SK-N-SH (cell line): ENCODE measurements at regions not wholly inside any gene's neighbourhood (a gene's known extent, or its start where the extent isn't known, plus 50 kb on each side); places are given as distances from the start of the nearest gene placed in this dataset.

Source experiments
- CTCF ChIA-PET: fragments of 300-600, 350-600 bp; formaldehyde crosslinking; extraction: SDS; loops from one replicate; lab custom pipeline; 2021; lab: Yijun Ruan, JAX
- POLR2A ChIA-PET: fragments of 350-600 bp; sonication (Branson Sonifier 250); formaldehyde crosslinking; extraction: SDS; loops from one replicate; lab custom pipeline; 2020; ENCODE audit warnings: antibody characterized with exemption, inconsistent platforms; lab: Yijun Ruan, JAX
- DNase-seq: peaks from one replicate; pipeline ENCODE4 v3.0.0; 2012
- H2AFZ ChIP-seq: fragments of 200-600 bp; sonication (generic); 2 replicates; pipeline ENCODE4 v1.8.1; 2016; ENCODE audit warnings: antibody characterized with exemption, mild to moderate bottlenecking, low read depth
- H3F3A ChIP-seq: fragments of 200-600 bp; sonication (generic); replicated peaks from 2 replicates; pipeline ENCODE3; 2016; ENCODE audit warnings: antibody characterized with exemption, mild to moderate bottlenecking; ENCODE audit not compliant: insufficient read depth
- H3K27ac ChIP-seq, 2 experiments: fragments of 200-500 bp in 1 of 2; fragments of 200-600 bp in 1 of 2; sonication (Bioruptor generic) in 1 of 2; sonication (generic), shearing (Covaris generic) in 1 of 2; 2 replicates each; pipeline versions ENCODE4 v1.5.1 to v1.6.1; 2014 to 2016; ENCODE audit warnings: low read depth in 2 of 2, inconsistent platforms in 1 of 2, low read length in 1 of 2, mild to moderate bottlenecking in 1 of 2, mixed read lengths in 1 of 2
- H3K27me3 ChIP-seq: fragments of 200-600 bp; sonication (generic), shearing (Covaris generic); 2 replicates; pipeline ENCODE4 v1.6.1; 2016; ENCODE audit warnings: mixed run types; ENCODE audit not compliant: insufficient read depth
- H3K36me3 ChIP-seq, 2 experiments: fragments of 200-500 bp in 1 of 2; fragments of 200-600 bp in 1 of 2; sonication (Bioruptor generic) in 1 of 2; sonication (generic) in 1 of 2; replicated peaks in 1 of 2; 2 replicates each; pipeline versions ENCODE3 to v1.5.1; 2014 to 2016; ENCODE audit warnings: low read length in 1 of 2, mild to moderate bottlenecking in 1 of 2; ENCODE audit not compliant: insufficient read depth in 2 of 2, control insufficient read depth in 1 of 2
- H3K4me1 ChIP-seq, 2 experiments: fragments of 200-500 bp in 1 of 2; fragments of 200-600 bp in 1 of 2; sonication (Bioruptor generic) in 1 of 2; sonication (generic), shearing (Covaris generic) in 1 of 2; 2 replicates each; pipeline versions ENCODE4 v1.5.1 to v1.6.1; 2014 to 2016; ENCODE audit warnings: low read depth in 1 of 2, low read length in 1 of 2, mixed run types in 1 of 2; ENCODE audit not compliant: insufficient read depth in 2 of 2, control insufficient read depth in 1 of 2
- H3K4me2 ChIP-seq: fragments of 200-600 bp; sonication (generic), shearing (Covaris generic); 2 replicates; pipeline ENCODE4 v1.6.1; 2017; ENCODE audit warnings: mixed run types
- H3K4me3 ChIP-seq, 2 experiments: fragments of 200-500 bp in 1 of 2; fragments of 200-600 bp in 1 of 2; sonication (Bioruptor generic) in 1 of 2; sonication (generic), shearing (Covaris generic) in 1 of 2; 2 replicates each; pipeline versions ENCODE4 v1.5.1 to v1.8.1; 2014 to 2016; ENCODE audit warnings: low read depth in 2 of 2, inconsistent platforms in 1 of 2, low read length in 1 of 2, mild to moderate bottlenecking in 1 of 2, mixed read lengths in 1 of 2, moderate library complexity in 1 of 2
- H3K79me2 ChIP-seq: fragments of 200-600 bp; sonication (generic); 2 replicates; pipeline ENCODE4 v1.8.1; 2017; ENCODE audit warnings: mild to moderate bottlenecking; ENCODE audit not compliant: insufficient read depth
- H3K9ac ChIP-seq: fragments of 200-600 bp; sonication (generic); 2 replicates; pipeline ENCODE4 v1.6.1; 2017; ENCODE audit warnings: mixed run types
- H3K9me2 ChIP-seq: fragments of 200-600 bp; sonication (generic); 2 replicates; pipeline ENCODE4 v1.6.1; 2017; ENCODE audit warnings: mixed run types
- H3K9me3 ChIP-seq: fragments of 200-600 bp; sonication (generic); 2 replicates; pipeline ENCODE4 v1.6.1; 2017; ENCODE audit warnings: mixed run types, mild to moderate bottlenecking, moderate library complexity
- H4K20me1 ChIP-seq: fragments of 200-600 bp; sonication (generic); 2 replicates; pipeline ENCODE4 v1.6.1; 2017; ENCODE audit warnings: mild to moderate bottlenecking, mixed run types; ENCODE audit not compliant: insufficient read depth
- ELF1 ChIP-seq: IDR thresholded peaks from 2 replicates; pipeline ENCODE4 v1.4.0; 2012
- EZH2phosphoT487 ChIP-seq: fragments of 200-600 bp; sonication (generic); IDR thresholded peaks from 2 replicates; pipeline ENCODE4 v1.6.1; 2017; ENCODE audit warnings: low read depth, mixed run types, mild to moderate bottlenecking, antibody characterized with exemption, moderate library complexity, borderline replicate concordance
- FOSL2 ChIP-seq: IDR thresholded peaks from 2 replicates; pipeline ENCODE4 v1.4.0; 2012; ENCODE audit warnings: low read depth, mild to moderate bottlenecking, moderate library complexity, borderline replicate concordance
- FOXJ3 ChIP-seq: sonication (generic); formaldehyde crosslinking; IDR thresholded peaks from 2 replicates; pipeline ENCODE4 v1.5.1; 2020; ENCODE audit warnings: mild to moderate bottlenecking, missing genetic modification reagents
- FOXM1 ChIP-seq: IDR thresholded peaks from 2 replicates; pipeline ENCODE4 v1.4.0; 2012; ENCODE audit warnings: low read depth, mild to moderate bottlenecking
- GABPA ChIP-seq: IDR thresholded peaks from 2 replicates; pipeline ENCODE4 v1.4.0; 2012; ENCODE audit warnings: low read depth, mild to moderate bottlenecking
- GATA2 ChIP-seq: sonication (generic); formaldehyde crosslinking; IDR thresholded peaks from 2 replicates; pipeline ENCODE4 v1.5.0; 2020; ENCODE audit warnings: mild to moderate bottlenecking, missing genetic modification reagents
- IRF3 ChIP-seq: fragments of 150-350 bp; IDR thresholded peaks from 2 replicates; pipeline ENCODE4 v1.6.1; 2016; ENCODE audit warnings: mild to moderate bottlenecking, low read depth, low read length
- JUND ChIP-seq: IDR thresholded peaks from 2 replicates; pipeline ENCODE4 v1.4.0; 2012
- MXI1 ChIP-seq: IDR thresholded peaks from 2 replicates; pipeline ENCODE4 v1.6.1; 2012; ENCODE audit warnings: mild to moderate bottlenecking, low read depth, low read length, improper control_type of control experiment
- NFIC ChIP-seq: IDR thresholded peaks from 2 replicates; pipeline ENCODE4 v1.4.0; 2012; ENCODE audit warnings: borderline replicate concordance
- NRF1 ChIP-seq: IDR thresholded peaks from 2 replicates; pipeline ENCODE4 v1.6.1; 2012; ENCODE audit warnings: low read depth, mild to moderate bottlenecking, low read length
- RAD21 ChIP-seq: IDR thresholded peaks from 2 replicates; pipeline ENCODE4 v1.6.1; 2012; ENCODE audit warnings: mild to moderate bottlenecking, low read length
- RFX5 ChIP-seq: IDR thresholded peaks from 2 replicates; pipeline ENCODE4 v1.6.1; 2012; ENCODE audit warnings: mild to moderate bottlenecking, improper control_type of control experiment, low read length
- SIN3A ChIP-seq: IDR thresholded peaks from 2 replicates; pipeline ENCODE4 v1.6.1; 2012; ENCODE audit warnings: low read depth, mild to moderate bottlenecking, low read length, moderate library complexity, borderline replicate concordance
- TAF1 ChIP-seq: IDR thresholded peaks from 2 replicates; pipeline ENCODE4 v1.6.1; 2012; ENCODE audit warnings: low read depth, mild to moderate bottlenecking, low read length, moderate library complexity, borderline replicate concordance
- ZBTB33 ChIP-seq: IDR thresholded peaks from 2 replicates; pipeline ENCODE4 v1.4.0; 2012; ENCODE audit warnings: low read depth, borderline replicate concordance
- WGBS: methylation state at CpG from one replicate; pipeline ENCODE4 v1.1.6; 2017; ENCODE audit warnings: low lambda C conversion rate; 5-methylcytosine and 5-hydroxymethylcytosine counted together
- TF ChIP-seq, protein P1 (sequence below): IDR thresholded peaks from 2 replicates; pipeline ENCODE4 v1.6.1; 2012; ENCODE audit warnings: mild to moderate bottlenecking, low read depth, low read length, moderate library complexity

- Histone ChIP-seq H2AFZ (no peak overlapping the region), H3F3A (no peaks in the 10 kb centered on the region), H4K20me1 (no peaks in the 10 kb centered on the region), H3K27me3 (no peaks in the 10 kb centered on the region), H3K4me2 (no peak overlapping the region), H3K9me2 (no peaks in the 10 kb centered on the region), H3K27ac (no peak overlapping the region), H3K4me3 (no peak overlapping the region), H3K4me1 (peaks cover 0 to 6% of the 10 kb centered on the region in 2 experiments; a peak in 1 of 4 replicates), H3K36me3 (no peaks in the 10 kb centered on the region), H3K79me2 (no peaks in the 10 kb centered on the region), H3K9me3 (no peaks in the 10 kb centered on the region), H3K9ac (no peak overlapping the region)
- POLR2A ChIA-PET = no interaction called here
- CTCF ChIA-PET = no interaction called here
- TF ChIP-seq TAF1 = no peak
- no peak for TF ChIP-seq RFX5
- TF ChIP-seq FOXM1 = no peak
- no peak for TF ChIP-seq ELF1
- no peak for TF ChIP-seq EZH2phosphoT487
- TF ChIP-seq NFIC = no peak
- no peak for TF ChIP-seq JUND
- no peak for TF ChIP-seq NRF1
- TF ChIP-seq GABPA = no peak
- TF ChIP-seq GATA2 (CRISPR knock-in tag) = no peak
- TF ChIP-seq MXI1 = no peak
- no peak for TF ChIP-seq FOXJ3 (CRISPR knock-in tag)
- no peak for TF ChIP-seq SIN3A
- TF ChIP-seq RAD21 = no peak
- no peak for TF ChIP-seq IRF3
- TF ChIP-seq ZBTB33 = no peak
- TF ChIP-seq, protein P1, sequence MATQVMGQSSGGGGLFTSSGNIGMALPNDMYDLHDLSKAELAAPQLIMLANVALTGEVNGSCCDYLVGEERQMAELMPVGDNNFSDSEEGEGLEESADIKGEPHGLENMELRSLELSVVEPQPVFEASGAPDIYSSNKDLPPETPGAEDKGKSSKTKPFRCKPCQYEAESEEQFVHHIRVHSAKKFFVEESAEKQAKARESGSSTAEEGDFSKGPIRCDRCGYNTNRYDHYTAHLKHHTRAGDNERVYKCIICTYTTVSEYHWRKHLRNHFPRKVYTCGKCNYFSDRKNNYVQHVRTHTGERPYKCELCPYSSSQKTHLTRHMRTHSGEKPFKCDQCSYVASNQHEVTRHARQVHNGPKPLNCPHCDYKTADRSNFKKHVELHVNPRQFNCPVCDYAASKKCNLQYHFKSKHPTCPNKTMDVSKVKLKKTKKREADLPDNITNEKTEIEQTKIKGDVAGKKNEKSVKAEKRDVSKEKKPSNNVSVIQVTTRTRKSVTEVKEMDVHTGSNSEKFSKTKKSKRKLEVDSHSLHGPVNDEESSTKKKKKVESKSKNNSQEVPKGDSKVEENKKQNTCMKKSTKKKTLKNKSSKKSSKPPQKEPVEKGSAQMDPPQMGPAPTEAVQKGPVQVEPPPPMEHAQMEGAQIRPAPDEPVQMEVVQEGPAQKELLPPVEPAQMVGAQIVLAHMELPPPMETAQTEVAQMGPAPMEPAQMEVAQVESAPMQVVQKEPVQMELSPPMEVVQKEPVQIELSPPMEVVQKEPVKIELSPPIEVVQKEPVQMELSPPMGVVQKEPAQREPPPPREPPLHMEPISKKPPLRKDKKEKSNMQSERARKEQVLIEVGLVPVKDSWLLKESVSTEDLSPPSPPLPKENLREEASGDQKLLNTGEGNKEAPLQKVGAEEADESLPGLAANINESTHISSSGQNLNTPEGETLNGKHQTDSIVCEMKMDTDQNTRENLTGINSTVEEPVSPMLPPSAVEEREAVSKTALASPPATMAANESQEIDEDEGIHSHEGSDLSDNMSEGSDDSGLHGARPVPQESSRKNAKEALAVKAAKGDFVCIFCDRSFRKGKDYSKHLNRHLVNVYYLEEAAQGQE = no peak
- TF ChIP-seq FOSL2 = no peak
- WGBS = 29% methylated on average over 4 of the region's 4 CpGs
- DNase-seq = no peak
Observed at GRCh38 chr2:175571078-175571653, 389.7 kb upstream of the ATP5MC3 start.
